RWPE2 (cell line): ENCODE measurements at regions not wholly inside any gene's neighbourhood (a gene's known extent, or its start where the extent isn't known, plus 50 kb on each side); places are given as distances from the start of the nearest gene placed in this dataset.

Source experiments
- ATAC-seq: fragments of 200-7000 bp; cut with Tn5 transposase; 3 replicates; pipeline ENCODE4 v1.9.1; 2021; ENCODE audit warnings: low read depth
- DNase-seq: peaks from one replicate; pipeline ENCODE4 v3.0.0-alpha.2; 2020; ENCODE audit warnings: low spot score
- H3K27ac ChIP-seq: fragments of 450-650 bp; 2 replicates; pipeline ENCODE4 v1.5.1; 2017; ENCODE audit warnings: mild to moderate bottlenecking; ENCODE audit not compliant: poor library complexity, severe bottlenecking
- H3K27me3 ChIP-seq: fragments of 250-450 bp; sonication (Bioruptor Pico); 2 replicates; pipeline ENCODE4 v1.5.1; 2021; ENCODE audit warnings: mild to moderate bottlenecking, moderate library complexity; ENCODE audit not compliant: insufficient read depth, poor library complexity, severe bottlenecking
- H3K36me3 ChIP-seq: fragments of 250-450 bp; sonication (Bioruptor Pico); 2 replicates; pipeline ENCODE4 v1.5.1; 2020; ENCODE audit warnings: low read depth, mild to moderate bottlenecking, moderate library complexity
- H3K4me1 ChIP-seq: fragments of 250-450 bp; sonication (Bioruptor Pico); 2 replicates; pipeline ENCODE4 v1.5.1; 2021; ENCODE audit warnings: mild to moderate bottlenecking, moderate library complexity; ENCODE audit not compliant: insufficient read depth, poor library complexity, severe bottlenecking
- H3K4me3 ChIP-seq: fragments of 250-450 bp; sonication (Bioruptor Pico); 2 replicates; pipeline ENCODE4 v1.5.1; 2021; ENCODE audit warnings: mild to moderate bottlenecking, moderate library complexity; ENCODE audit not compliant: severe bottlenecking
- H3K9me3 ChIP-seq: fragments of 250-450 bp; sonication (Bioruptor Pico); 2 replicates; pipeline ENCODE4 v1.5.1; 2021; ENCODE audit warnings: mild to moderate bottlenecking, moderate library complexity; ENCODE audit not compliant: severe bottlenecking
- TF ChIP-seq, protein P1 (sequence below): fragments of 450-650 bp; IDR thresholded peaks from one replicate; pipeline ENCODE4 v1.5.1; 2017; ENCODE audit warnings: mild to moderate bottlenecking, moderate library complexity; ENCODE audit not compliant: poor library complexity, severe bottlenecking

DNA sequence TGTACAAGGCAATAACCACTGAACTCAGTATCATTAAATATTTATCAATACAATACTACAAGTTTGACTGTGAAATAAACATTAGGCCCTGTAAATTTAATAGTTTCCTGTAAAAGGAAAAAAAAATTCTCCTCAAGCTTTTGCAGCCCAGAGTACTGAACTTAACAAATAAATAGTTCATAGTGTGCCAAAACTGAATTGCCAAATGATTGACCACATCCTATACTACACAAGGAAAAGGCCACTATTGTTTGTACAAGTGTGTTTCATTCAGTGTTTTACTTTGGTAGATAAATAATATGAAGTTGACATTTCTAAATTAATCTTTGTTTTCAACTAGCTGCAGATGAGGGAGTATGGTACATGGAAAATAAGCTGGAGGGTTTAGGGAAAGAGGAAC lies 379.6 kb downstream of the FLRT2 start:
- Histone ChIP-seq H3K4me1 (no peaks in the 10 kb centered on the region), H3K4me3 (no peak overlapping the region), H3K9me3 (no peaks in the 10 kb centered on the region), H3K27me3 (no peaks in the 10 kb centered on the region), H3K27ac (no peak overlapping the region), H3K36me3 (no peaks in the 10 kb centered on the region)
- ATAC-seq = no peak
- DNase-seq = no peak
- TF ChIP-seq, protein P1, sequence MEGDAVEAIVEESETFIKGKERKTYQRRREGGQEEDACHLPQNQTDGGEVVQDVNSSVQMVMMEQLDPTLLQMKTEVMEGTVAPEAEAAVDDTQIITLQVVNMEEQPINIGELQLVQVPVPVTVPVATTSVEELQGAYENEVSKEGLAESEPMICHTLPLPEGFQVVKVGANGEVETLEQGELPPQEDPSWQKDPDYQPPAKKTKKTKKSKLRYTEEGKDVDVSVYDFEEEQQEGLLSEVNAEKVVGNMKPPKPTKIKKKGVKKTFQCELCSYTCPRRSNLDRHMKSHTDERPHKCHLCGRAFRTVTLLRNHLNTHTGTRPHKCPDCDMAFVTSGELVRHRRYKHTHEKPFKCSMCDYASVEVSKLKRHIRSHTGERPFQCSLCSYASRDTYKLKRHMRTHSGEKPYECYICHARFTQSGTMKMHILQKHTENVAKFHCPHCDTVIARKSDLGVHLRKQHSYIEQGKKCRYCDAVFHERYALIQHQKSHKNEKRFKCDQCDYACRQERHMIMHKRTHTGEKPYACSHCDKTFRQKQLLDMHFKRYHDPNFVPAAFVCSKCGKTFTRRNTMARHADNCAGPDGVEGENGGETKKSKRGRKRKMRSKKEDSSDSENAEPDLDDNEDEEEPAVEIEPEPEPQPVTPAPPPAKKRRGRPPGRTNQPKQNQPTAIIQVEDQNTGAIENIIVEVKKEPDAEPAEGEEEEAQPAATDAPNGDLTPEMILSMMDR = no peak

DNA sequence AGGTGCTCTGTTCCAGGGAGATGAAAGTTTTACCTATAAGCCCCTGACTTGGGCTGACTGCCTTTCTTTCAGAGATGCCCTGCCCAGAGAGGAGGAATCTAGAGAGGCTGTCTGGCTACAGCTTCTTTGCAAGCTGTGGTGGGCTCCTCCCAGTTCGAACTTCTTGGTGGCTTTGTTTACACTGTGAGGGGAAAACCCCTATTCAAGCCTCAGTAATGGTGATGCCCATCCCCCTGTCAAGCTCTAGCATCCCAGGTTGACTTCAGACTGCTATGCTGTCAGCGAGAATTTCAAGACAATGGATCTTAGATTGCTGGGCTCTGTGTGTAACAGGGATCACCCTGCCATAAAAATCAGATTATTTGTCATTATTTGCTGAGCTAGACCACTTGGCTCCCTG lies 377.6 kb downstream of the FLRT2 start:
- no peaks in the 10 kb centered on the region for H3K9me3 ChIP-seq
- no peaks in the 10 kb centered on the region for H3K4me1 ChIP-seq
- no peaks in the 10 kb centered on the region for H3K27me3 ChIP-seq
- ATAC-seq = no peak
- no peak for DNase-seq
- no peak overlapping the region for H3K4me3 ChIP-seq
- TF ChIP-seq, protein P1 = no peak
- no peaks in the 10 kb centered on the region for H3K36me3 ChIP-seq
- no peak overlapping the region for H3K27ac ChIP-seq

DNA sequence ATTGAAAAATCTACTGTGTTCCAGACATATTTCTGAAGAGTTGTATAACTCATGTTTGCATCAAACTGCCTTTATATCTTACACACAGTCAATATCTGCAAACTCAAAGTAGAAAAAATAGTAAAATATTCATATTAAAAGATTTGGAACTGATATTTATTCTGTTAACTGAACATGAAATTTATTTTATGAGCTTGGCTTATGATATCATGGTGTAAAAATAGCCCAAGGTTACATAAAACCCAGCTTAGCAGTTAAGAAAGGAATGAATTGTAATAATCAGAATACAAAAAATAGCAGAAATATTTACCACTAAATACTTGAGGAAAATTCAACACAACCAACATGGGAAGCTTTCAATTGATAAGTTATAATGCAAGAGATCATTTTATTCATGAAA lies 367.9 kb downstream of the FLRT2 start:
- no peaks in the 10 kb centered on the region for H3K9me3 ChIP-seq
- ATAC-seq (no peak), DNase-seq (no peak)
- peaks cover 10% of the 10 kb centered on the region for H3K27me3 ChIP-seq
- TF ChIP-seq, protein P1 = no peak
- no peaks in the 10 kb centered on the region for H3K36me3 ChIP-seq
- H3K4me1 ChIP-seq = no peaks in the 10 kb centered on the region
- H3K27ac ChIP-seq = no peak overlapping the region
- no peak overlapping the region for H3K4me3 ChIP-seq

DNA sequence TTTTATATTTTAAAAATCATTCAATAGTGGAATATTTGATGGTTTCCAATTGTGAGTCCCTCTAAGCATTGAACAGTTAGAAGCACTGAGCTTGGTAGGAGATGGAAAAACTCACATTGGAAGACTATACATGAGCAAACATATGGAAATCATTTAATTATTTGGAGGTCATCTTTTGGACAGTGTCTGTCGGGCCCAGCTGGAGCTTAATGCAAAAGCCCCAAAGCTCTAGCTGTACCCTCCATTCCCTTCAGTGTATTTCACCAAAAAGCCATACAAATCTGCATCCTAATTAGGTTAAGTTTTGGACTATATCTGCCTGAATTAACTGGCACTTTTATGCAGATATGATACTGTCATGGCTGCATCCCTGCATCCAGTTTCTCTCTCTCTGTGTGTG lies 365.7 kb downstream of the FLRT2 start:
- TF ChIP-seq, protein P1 = no peak
- H3K4me1 ChIP-seq = no peaks in the 10 kb centered on the region
- DNase-seq (no peak), ATAC-seq (no peak)
- no peak overlapping the region for H3K4me3 ChIP-seq
- no peaks in the 10 kb centered on the region for H3K36me3 ChIP-seq
- peaks cover 8% of the 10 kb centered on the region for H3K27me3 ChIP-seq
- H3K27ac ChIP-seq = no peak overlapping the region
- no peaks in the 10 kb centered on the region for H3K9me3 ChIP-seq

DNA sequence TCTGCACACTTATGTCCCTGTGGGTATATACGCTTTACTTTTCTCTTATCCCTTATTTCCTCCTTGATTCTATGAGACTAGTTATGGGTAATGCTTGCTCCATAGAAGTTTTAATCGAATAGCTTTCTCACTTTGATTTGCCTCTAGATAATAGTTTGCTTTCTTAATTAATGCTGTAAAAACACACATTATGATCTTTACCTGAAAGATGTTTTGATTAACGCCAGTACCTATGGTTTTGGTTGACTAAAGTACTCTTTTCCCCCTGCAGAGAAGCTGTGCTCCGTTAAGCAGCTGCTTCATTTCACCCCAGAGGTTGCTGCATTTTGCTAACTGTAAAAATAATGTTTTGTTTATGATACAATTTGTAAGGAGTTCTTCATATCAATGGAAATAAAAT lies 362.3 kb downstream of the FLRT2 start:
- Histone ChIP-seq H3K9me3 (no peaks in the 10 kb centered on the region), H3K4me3 (no peak overlapping the region), H3K27ac (no peak overlapping the region), H3K4me1 (no peaks in the 10 kb centered on the region), H3K36me3 (no peaks in the 10 kb centered on the region), H3K27me3 (peaks cover 7% of the 10 kb centered on the region)
- TF ChIP-seq, protein P1 = no peak
- DNase-seq (no peak), ATAC-seq (no peak)
